ENCODE measurements at regions not wholly inside any gene's neighbourhood (a gene's known extent, or its start where the extent isn't known, plus 50 kb on each side); places are given as distances from the start of the nearest gene placed in this dataset.

DNA sequence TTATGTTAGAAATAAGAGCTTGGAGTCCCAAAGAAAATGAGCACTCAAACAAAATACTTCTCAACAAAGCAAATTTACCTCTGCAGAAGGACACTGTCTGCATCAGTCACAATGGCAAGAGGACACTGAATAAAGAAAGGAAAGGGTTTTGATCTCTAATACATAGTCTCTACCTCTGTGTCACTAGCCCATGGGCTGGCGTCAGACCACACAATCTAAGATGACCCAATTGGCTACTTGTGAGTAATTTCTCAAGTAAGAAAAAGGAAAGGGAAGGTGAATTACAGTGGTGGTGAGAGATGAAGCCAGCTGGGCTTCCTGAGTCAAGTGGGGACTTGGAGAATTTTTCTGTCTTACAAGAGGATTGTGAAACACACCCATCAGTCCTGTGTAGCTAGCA is 257.9 kb upstream of the AMELY start:
- no peak for DNase-seq

DNA sequence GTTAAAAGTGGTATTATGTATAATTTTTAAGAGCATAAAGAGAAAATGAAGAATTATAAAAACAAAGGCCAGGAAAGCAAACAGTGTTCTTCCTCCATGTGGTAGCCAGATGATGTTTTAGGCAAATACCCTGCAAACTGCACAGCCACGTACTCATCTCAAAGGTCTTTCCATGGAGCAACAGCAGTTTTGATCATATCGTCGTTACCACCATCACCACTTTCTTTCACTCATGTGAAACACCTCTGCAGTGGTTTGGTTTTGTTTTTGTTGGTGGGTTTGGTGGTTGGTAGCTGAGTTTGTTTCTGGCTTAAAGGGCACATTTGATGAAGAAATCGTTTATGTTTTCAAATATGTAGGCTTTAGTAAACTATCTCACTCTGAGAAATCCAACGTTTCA is 229.9 kb upstream of the AMELY start:
- no peak for DNase-seq

Measured in HCEC 1CT (cell line).